ENCODE measurements at regions not wholly inside any gene's neighbourhood (a gene's known extent, or its start where the extent isn't known, plus 50 kb on each side); places are given as distances from the start of the nearest gene placed in this dataset.
"Not testable (repeated sequence)": the region's sequence is repeated elsewhere in the genome, so short reads cannot be mapped to it uniquely, and the experiment has no call there.

DNA sequence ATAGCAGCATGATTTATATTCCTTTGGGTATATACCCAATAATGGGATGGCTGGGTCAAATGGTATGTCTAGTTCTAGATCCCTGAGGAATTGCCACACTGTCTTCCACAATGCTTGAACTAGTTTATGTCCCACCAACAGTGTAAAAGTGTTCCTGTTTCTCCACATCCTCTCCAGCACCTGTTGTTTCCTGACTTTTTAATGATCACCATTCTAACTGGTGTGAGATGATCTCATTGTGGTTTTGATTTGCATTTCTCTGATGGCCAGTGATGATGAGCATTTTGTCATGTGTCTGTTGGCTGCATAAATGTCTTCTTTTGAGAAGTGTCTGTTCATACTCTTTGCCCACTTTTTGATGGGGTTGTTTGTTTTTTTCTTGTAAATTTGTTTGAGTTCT lies 54.0 kb upstream of the GPR89A start:
- DNase-seq (ENCODE audit: low read depth in 2 of 2), result not testable (repeated sequence)

DNA sequence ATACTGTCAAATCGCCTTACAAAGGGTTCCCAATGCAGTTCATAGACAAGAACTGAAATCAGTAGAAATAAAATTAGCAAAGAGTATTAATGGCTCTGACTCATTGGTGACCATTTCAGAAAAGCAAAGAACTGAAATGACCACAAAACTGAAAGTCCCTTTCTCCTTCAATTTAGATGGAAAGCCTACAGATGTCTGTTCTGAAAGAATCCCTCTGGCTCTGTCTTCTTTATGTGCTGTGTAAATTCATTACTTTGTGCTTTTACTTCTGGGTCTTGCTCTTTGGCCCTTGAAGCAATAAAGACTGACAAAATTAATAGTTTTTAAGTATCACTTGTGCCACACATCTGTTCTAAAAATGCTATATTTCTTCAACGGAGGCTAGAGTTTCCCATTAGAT lies 62.7 kb upstream of the GPR89A start:
- DNase-seq (ENCODE audit: low read depth in 2 of 2), result no peak

DNA sequence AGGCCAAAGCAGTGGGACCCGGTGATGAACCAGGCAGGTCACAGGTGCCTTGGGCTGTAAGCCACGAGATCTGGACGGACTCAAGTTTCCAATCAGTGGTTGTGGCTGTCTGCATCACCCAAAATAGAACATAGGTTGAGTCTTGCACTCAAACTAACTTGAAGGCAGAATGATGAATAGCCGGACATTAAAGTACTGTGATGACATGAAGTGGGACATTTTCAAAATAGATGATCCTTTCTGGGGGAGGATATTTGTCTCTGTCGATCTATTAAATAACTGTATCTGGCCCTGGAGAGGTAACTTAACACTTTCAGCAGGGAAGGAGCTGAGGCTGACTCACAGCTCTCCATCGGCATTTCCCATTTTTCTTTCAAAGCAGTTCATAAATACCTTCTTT lies 66.1 kb upstream of the GPR89A start:
- not testable (repeated sequence) for DNase-seq (ENCODE audit: low read depth in 2 of 2)

DNA sequence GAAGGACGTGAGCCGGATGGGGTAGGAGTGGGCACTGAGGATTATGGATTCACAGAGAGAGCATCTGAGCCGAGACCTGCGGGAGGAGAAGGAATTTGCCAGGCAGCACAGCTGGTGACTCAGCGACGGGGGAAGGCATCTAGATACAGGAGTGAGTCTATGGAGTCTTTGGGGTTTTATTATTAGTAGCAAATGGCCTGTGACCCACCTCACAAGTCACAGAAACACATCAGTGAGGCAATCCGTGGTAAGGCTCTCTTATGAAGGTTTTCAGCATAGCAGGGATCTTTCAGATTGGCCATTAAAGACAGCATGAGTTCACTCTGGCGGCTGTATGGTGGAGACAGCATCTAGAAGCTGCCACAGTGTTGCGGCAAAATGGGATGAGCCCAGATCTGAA lies 66.5 kb upstream of the GPR89A start:
- DNase-seq (ENCODE audit: low read depth in 2 of 2), result not testable (repeated sequence)

GRCh38 chr1:145538118-145538882 lies 69.5 kb upstream of the GPR89A start:
- not testable (repeated sequence) for DNase-seq (ENCODE audit: low read depth in 2 of 2)

DNA sequence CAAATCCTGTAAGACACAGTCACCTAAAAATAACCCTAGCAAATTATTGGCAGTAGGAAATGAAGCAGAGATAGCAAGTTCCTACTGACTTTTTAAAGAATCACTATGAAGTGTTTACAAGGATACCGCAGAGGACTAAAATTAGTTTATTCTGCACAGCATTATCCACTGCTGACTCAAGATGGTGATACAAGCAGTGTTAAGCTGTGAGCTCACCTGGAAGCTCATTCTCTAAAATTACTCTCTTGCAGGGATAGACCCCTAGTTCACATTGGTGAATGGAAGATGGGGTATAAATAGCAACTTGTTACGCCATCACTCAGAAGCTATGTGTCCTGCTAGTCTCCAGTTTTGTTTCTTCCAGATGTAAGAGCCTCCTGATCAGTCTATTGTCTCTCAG lies 70.8 kb upstream of the GPR89A start:
- not testable (repeated sequence) for DNase-seq (ENCODE audit: low read depth in 2 of 2)

DNA sequence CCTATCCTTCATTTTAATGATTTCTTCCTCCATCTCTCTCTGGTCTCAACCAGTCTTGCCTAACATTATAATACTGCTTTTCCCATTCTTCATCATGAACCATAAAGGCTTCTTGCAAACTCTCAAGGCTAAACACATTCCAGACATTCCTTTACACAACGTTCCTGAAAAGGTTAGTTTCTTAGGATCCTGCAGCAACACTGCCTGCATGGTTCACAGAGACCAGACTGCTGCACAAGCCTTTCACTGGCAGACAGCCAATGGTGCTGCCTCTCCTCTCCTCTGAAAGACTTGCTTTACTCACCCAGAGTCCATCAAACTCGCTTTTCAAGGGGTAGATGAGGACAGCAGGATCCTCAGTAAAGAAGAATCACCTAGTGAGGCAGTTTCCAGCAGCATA lies 72.3 kb upstream of the GPR89A start:
- DNase-seq (ENCODE audit: low read depth in 2 of 2), result not testable (repeated sequence)

DNA sequence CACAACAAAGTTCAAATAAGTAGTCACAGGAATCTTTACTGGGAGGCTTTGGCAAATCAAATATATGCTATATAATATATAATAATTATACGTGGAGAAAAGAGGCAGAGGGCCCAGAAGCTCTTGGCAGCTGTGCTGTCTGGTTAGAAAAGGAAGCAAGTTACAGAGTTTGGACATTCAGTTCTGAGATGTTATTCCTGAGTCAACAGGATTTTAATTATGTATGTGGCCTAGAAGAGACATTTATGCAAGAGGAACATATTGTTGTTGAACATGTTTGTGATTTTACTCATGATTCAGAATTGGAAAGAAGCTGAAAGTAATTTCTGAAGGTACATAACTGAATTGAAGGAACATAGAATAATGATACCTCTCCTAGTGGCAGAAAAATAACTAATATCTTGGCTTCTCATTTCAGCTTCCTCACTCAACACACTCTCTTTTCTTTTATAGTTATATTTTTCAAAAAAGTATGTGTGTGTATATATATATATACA lies 79.7 kb upstream of the GPR89A start:
- DNase-seq (ENCODE audit: low read depth in 2 of 2), result not testable (repeated sequence)

DNA sequence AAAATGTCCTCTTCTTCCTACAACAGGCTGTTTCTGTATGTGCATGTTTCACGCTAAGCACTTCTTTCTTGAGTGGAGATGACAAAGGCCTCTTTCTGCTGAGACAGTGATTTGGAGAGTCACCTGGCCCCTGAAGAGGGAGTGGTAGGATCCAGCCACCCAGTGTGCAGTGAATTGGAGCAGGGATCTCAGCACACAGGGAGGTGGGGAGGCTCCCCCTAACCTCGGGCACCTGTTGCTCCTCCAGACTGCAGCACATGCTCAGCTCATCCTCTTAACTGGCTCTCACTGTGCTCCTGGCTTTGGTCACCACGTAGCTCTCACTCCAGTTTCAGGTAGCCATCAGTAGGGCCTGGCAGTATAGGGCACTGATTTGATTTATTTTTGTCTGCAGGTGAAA lies 87.6 kb upstream of the GPR89A start:
- not testable (repeated sequence) for DNase-seq (ENCODE audit: low read depth in 2 of 2)

GRCh38 chr1:145519302-145519701 lies 88.5 kb upstream of the GPR89A start:
- not testable (repeated sequence) for DNase-seq (ENCODE audit: low read depth in 2 of 2)

DNA sequence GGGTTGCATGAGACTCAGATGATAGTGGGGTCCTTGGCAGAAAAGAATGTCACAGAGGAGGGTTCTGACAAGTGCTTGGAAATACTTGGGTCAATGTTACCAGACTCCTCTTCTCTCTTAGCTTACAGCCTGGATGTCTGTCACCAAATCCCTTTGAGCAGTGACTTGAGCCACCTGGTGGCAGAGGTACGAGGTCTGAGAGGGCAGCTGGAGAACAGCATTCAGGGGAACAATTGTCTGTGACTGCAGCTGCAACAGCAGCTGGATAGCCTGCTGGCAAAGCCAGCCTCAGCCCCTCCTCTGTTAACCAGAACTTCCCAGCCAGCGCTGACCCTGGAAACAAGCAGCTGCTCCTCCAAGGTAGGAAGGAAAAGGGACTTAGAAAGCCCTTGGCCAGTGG lies 87.6 kb upstream of the NBPF20 start:
- not testable (repeated sequence) for DNase-seq (ENCODE audit: low read depth in 2 of 2)

- DNase-seq (ENCODE audit: low read depth in 2 of 2), result not testable (repeated sequence)
These were observed 82.7 kb upstream of the NBPF20 start for GRCh38 chr1:145508053-145508452.

- not testable (repeated sequence) for DNase-seq (ENCODE audit: low read depth in 2 of 2)
These were observed 80.6 kb upstream of the NBPF20 start for GRCh38 chr1:145505663-145506647.

DNA sequence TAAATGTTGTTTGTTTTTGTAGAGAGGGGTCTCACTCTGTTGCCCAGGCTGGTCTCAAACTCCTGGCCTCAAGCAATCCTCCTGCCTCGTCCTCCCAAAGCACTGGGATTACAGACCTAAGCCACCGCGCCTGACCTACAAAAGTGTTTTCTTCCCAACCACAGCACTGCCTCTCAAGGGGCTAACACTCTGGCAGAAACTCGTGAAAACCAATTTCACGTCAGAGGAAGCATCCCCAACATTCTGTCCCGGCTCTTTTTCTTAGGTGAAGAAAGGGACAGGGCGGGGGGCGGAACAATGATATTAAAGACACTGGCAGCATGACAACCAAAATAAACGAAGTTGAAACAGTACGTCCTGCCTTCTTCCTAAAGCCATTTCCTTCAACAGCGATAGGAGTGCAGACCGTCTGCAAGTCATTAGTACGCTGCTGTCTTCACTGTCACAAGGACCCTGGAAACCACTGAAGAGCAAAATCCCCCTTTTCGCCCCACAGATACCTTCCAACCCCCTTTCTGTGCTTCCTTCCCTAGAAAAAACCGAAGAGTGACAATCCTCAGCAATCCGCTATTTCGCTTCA lies 79.5 kb upstream of the NBPF20 start:
- not testable (repeated sequence) for DNase-seq (ENCODE audit: low read depth in 2 of 2)

DNA sequence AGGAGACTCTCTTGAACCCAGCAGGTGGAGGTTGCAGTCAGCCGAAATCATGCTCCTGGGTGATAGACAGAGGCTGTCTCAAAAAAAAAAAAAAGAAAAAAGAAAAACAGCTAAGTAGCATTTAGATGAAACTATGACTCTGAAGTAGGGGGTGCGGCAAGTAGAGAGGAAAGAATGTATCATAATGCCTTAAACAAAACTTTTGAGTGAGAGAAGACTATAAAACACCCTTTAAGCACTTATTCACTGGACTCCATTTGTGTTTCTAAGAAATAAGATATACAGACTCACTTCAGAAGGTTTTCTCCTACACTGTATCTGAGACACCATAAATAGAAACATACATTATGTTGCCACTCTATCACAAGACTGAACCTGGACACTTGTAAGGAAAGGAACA lies 78.9 kb upstream of the NBPF20 start:
- not testable (repeated sequence) for DNase-seq (ENCODE audit: low read depth in 2 of 2)

- DNase-seq (ENCODE audit: low read depth in 2 of 2), result not testable (repeated sequence)
These were observed 74.8 kb upstream of the NBPF20 start for GRCh38 chr1:145500251-145500650.

DNA sequence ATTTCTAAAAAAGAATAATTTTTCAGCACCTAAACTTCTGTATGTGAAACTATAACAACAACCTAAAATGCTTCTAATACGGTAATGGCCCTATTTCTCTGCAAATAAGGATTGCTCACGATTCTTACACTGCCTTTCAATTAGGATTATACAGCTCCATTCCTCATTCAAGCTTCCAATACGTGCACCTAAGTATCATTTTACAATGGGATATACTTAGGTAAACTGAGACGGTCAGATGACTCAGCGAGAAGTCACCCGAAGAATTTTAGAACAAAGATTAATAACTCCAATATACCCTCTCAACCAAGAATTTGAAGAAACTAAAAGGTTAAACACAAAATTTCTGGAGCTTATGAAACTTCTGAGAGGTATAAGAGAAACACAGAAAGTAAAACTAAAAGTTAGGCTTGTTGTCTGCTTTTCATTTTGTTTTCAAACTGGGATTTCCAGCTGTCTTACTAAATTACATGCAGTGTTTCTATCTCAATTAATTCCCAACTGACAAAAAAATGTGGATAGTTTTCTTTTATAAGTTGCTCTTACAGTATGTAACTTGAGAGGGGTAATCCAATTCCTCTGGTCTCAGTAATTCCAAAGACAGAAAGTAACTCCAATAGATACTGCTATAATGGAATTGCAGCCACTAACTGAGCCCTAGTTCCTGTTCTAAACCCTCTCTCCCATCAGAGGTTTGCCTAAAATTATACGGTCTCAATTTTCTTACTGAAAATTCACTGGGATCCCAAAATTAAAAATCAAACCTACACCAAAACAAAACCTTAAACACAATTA lies 69.9 kb upstream of the NBPF20 start:
- not testable (repeated sequence) for DNase-seq (ENCODE audit: low read depth in 2 of 2)

GRCh38 chr1:145488193-145488933 lies 63.0 kb upstream of the NBPF20 start:
- DNase-seq (ENCODE audit: low read depth in 2 of 2), result not testable (repeated sequence)

- not testable (repeated sequence) for DNase-seq (ENCODE audit: low read depth in 2 of 2)
These were observed 61.8 kb upstream of the NBPF20 start for GRCh38 chr1:145487156-145487555.

- not testable (repeated sequence) for DNase-seq (ENCODE audit: low read depth in 2 of 2)
These were observed 58.9 kb upstream of the NBPF20 start for GRCh38 chr1:145484257-145484656.
